A673 (cell line): ENCODE measurements at regions not wholly inside any gene's neighbourhood (a gene's known extent, or its start where the extent isn't known, plus 50 kb on each side); places are given as distances from the start of the nearest gene placed in this dataset.

Source experiments
- BruUV-seq: library from RNA; stranded (reverse); fragments of 400-500 nt; replicated peaks from 2 replicates; lab custom pipeline; 2021; lab: Mats Ljungman, UMichigan
- CTCF ChIA-PET: fragments of 300-600 bp; sonication (Branson Sonifier 250); formaldehyde crosslinking; loops from one replicate; lab custom pipeline; 2022; ENCODE audit warnings: antibody characterized with exemption; lab: Charles Lee
- POLR2A ChIA-PET: fragments of 300-600 bp; sonication (Branson Sonifier 250); formaldehyde crosslinking; loops from one replicate; lab custom pipeline; 2022; ENCODE audit warnings: antibody characterized with exemption; ENCODE audit not compliant: low non-redundant PET; lab: Charles Lee
- DNase-seq: peaks from one replicate; pipeline ENCODE4 v3.0.0-alpha.2; 2015; ENCODE audit warnings: low spot score
- H3K27ac ChIP-seq: fragments of 200-600 bp; sonication (generic); 2 replicates; pipeline ENCODE4 v1.5.1; 2016; ENCODE audit warnings: mixed run types, low read depth, mild to moderate bottlenecking, mixed read lengths, antibody characterized with exemption, low read length; ENCODE audit not compliant: poor library complexity, severe bottlenecking
- H3K27me3 ChIP-seq: fragments of 200-600 bp; sonication (generic); replicated peaks from 2 replicates; pipeline ENCODE4 v1.6.1; 2017; ENCODE audit warnings: mixed run types, low read depth, mild to moderate bottlenecking, mixed read lengths, antibody characterized with exemption, low read length; ENCODE audit not compliant: insufficient read depth, poor library complexity
- H3K36me3 ChIP-seq: fragments of 200-600 bp; sonication (generic); 2 replicates; pipeline ENCODE4 v1.6.1; 2016; ENCODE audit warnings: mixed run types, mild to moderate bottlenecking, mixed read lengths, antibody characterized with exemption, low read length; ENCODE audit not compliant: insufficient read depth, poor library complexity, severe bottlenecking
- H3K4me1 ChIP-seq: fragments of 200-600 bp; sonication (generic); 2 replicates; pipeline ENCODE4 v1.6.1; 2017; ENCODE audit warnings: mixed run types, mild to moderate bottlenecking, mixed read lengths, antibody characterized with exemption, low read length; ENCODE audit not compliant: insufficient read depth, poor library complexity, severe bottlenecking
- H3K4me3 ChIP-seq: fragments of 200-600 bp; sonication (generic); 2 replicates; pipeline ENCODE4 v1.5.1; 2016; ENCODE audit warnings: low read depth, mixed run types, mild to moderate bottlenecking, mixed read lengths, low read length; ENCODE audit not compliant: poor library complexity, severe bottlenecking
- H3K9me3 ChIP-seq: fragments of 200-600 bp; sonication (generic); 2 replicates; pipeline ENCODE4 v1.6.1; 2016; ENCODE audit warnings: mixed run types, low read depth, mild to moderate bottlenecking, mixed read lengths, antibody characterized with exemption, low read length; ENCODE audit not compliant: poor library complexity, severe bottlenecking
- CTCF ChIP-seq: fragments of 300-800, 200-600 bp; sonication (generic); conservative IDR thresholded peaks from 2 replicates; pipeline ENCODE4 v1.5.1; 2017; ENCODE audit warnings: low read depth, mild to moderate bottlenecking, antibody characterized with exemption, low read length, moderate library complexity, mixed read lengths
- EZH2 ChIP-seq: fragments of 200-600 bp; sonication (generic); IDR thresholded peaks from 2 replicates; pipeline ENCODE4 v1.6.1; 2017; ENCODE audit warnings: borderline replicate concordance, low read depth, mild to moderate bottlenecking, mixed read lengths, antibody characterized with exemption, low read length; ENCODE audit not compliant: poor library complexity, severe bottlenecking
- intact Hi-C: fragments of 100-400 bp; cut with micrococcal nuclease; formaldehyde crosslinking; loops from one replicate; pipeline ENCODE4 v1.10.0; 2022; ENCODE audit not compliant: unreplicated experiment

- Histone ChIP-seq H3K9me3 (no peaks in the 10 kb centered on the region), H3K27ac (no peak overlapping the region), H3K36me3 (no peaks in the 10 kb centered on the region), H3K4me1 (peaks cover 16% of the 10 kb centered on the region), H3K27me3 (no peaks in the 10 kb centered on the region), H3K4me3 (no peak overlapping the region)
- ChIA-PET CTCF (no interaction called here), POLR2A (no interaction called here)
- BruUV-seq = no TSS peak
- TF ChIP-seq EZH2 = no peak
- no peak for TF ChIP-seq CTCF
- no peak for DNase-seq
- intact Hi-C loops = no loop called here
Measured at GRCh38 chr6:44671333-44671732, 283.8 kb downstream of the CDC5L start.

GRCh38 chr6:44672086-44672485 lies 284.6 kb downstream of the CDC5L start:
- CTCF ChIA-PET = interaction anchor here (0.6 kb wide), 1 partner anchor 10 kb away, joined by 5 read pairs; no protein-coding TSS in a partner anchor
- intact Hi-C loops = no loop called here

GRCh38 chr6:44672841-44673240 lies 285.3 kb downstream of the CDC5L start:
- intact Hi-C loops = no loop called here
- Histone ChIP-seq H3K4me3 (no peak overlapping the region), H3K27ac (no peak overlapping the region), H3K27me3 (no peaks in the 10 kb centered on the region), H3K36me3 (no peaks in the 10 kb centered on the region), H3K4me1 (peaks cover 1% of the 10 kb centered on the region), H3K9me3 (no peaks in the 10 kb centered on the region)
- POLR2A ChIA-PET = no interaction called here
- TF ChIP-seq CTCF = no peak
- TF ChIP-seq EZH2 = no peak
- no TSS peak for BruUV-seq
- CTCF ChIA-PET = no interaction called here
- no peak for DNase-seq

More at GRCh38 chr6:44672086-44672485, 284.6 kb downstream of the CDC5L start:
- no TSS peak for BruUV-seq
- POLR2A ChIA-PET = no interaction called here
- Histone ChIP-seq H3K27me3 (no peaks in the 10 kb centered on the region), H3K36me3 (no peaks in the 10 kb centered on the region), H3K27ac (no peak overlapping the region), H3K4me1 (peaks cover 9% of the 10 kb centered on the region), H3K9me3 (no peaks in the 10 kb centered on the region), H3K4me3 (no peak overlapping the region)
- TF ChIP-seq EZH2 (no peak), CTCF (no peak)
- no peak for DNase-seq
